Astrocyte of the cerebellum (primary cell): ENCODE measurements at regions not wholly inside any gene's neighbourhood (a gene's known extent, or its start where the extent isn't known, plus 50 kb on each side); places are given as distances from the start of the nearest gene placed in this dataset.
A peak's percentile ranks its signal among the peaks of the same experiment; 100 is the strongest.

Experiments used
- DNase-seq: peaks from one replicate; pipeline ENCODE4 v3.0.0-alpha.2; 2011; ENCODE audit warnings: low read depth
- H3K4me3 ChIP-seq: 2 replicates; pipeline ENCODE4 v1.5.1; 2011; ENCODE audit warnings: mild to moderate bottlenecking, low read depth, low read length, moderate library complexity
- in situ Hi-C: cut with HindIII; loops from 2 replicates; pipeline ENCODE4 v1.10.0; 2017; ENCODE audit warnings: low sequenced_read_pairs
- TF ChIP-seq, protein P1 (sequence below): IDR thresholded peaks from 2 replicates; pipeline ENCODE4 v1.5.1; 2012; ENCODE audit warnings: low read length, low read depth, moderate library complexity, mild to moderate bottlenecking; ENCODE audit errors: missing control alignments

DNA sequence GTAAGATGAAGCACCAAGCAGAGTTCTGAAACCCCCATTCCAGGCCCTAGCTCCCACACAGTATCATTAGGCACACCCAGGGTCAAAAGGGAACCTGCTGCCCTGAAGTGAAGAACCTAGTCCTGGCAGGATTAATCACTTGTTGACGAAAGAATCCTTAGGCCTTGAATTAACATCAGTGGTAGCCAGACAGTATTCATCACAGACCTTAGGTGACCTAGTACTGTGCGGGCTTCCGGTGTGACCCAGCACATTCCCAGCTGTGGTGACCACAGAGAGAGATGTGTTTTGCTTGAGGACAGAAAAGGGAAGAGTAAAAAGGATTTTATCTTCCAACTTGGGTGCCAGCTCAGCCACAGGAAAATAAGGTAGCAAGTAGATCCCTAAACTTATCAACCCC, 1071.4 kb upstream of the FAM98A start:
- in situ Hi-C loops, result no loop called here
- TF ChIP-seq, protein P1, sequence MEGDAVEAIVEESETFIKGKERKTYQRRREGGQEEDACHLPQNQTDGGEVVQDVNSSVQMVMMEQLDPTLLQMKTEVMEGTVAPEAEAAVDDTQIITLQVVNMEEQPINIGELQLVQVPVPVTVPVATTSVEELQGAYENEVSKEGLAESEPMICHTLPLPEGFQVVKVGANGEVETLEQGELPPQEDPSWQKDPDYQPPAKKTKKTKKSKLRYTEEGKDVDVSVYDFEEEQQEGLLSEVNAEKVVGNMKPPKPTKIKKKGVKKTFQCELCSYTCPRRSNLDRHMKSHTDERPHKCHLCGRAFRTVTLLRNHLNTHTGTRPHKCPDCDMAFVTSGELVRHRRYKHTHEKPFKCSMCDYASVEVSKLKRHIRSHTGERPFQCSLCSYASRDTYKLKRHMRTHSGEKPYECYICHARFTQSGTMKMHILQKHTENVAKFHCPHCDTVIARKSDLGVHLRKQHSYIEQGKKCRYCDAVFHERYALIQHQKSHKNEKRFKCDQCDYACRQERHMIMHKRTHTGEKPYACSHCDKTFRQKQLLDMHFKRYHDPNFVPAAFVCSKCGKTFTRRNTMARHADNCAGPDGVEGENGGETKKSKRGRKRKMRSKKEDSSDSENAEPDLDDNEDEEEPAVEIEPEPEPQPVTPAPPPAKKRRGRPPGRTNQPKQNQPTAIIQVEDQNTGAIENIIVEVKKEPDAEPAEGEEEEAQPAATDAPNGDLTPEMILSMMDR, result no peak
- no peak for DNase-seq
- no peak overlapping the region for H3K4me3 ChIP-seq

DNA sequence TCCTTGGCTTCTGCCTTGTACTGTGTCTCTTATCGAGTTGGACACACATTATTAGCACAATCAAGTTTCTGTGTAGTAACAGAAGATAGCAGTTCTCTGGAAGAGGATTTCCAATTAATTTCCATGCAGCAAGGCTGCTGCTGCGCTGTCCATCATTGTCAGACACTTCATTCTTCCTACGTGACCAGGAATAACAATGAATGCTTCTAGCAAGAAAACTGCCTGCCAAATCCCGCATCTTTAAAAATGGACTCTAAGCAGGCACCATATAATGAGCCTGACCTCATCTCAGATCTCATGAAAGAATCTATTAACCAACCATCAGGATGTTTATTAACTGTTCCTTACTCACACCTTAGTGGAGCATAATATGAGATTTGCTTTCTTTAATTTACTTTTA, 1067.7 kb upstream of the FAM98A start:
- H3K4me3 ChIP-seq, result no peak overlapping the region
- in situ Hi-C loops, result no loop called here
- no peak for DNase-seq
- TF ChIP-seq, protein P1, result no peak

DNA sequence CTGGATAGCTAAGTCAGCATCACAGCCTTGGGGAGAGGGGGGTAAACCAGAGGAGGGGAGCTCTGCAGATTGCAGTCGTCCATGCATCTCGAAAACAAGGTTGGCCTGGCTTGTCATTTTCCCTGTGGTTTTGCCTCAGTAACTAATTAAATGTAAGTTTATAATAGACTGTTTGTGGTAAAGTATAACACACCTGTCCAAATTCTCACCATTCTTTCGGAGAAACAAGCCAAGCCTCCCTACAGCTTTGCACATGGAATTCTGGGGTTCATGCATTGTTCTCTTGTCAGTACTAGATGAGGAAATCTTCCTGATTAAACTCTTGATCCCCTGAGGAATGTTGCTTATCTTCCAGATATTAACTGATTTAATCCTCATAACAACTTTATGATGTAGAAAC, 1065.2 kb upstream of the FAM98A start:
- no peak for DNase-seq
- in situ Hi-C loops, result no loop called here
- TF ChIP-seq, protein P1, result no peak
- H3K4me3 ChIP-seq, result no peak overlapping the region

DNA sequence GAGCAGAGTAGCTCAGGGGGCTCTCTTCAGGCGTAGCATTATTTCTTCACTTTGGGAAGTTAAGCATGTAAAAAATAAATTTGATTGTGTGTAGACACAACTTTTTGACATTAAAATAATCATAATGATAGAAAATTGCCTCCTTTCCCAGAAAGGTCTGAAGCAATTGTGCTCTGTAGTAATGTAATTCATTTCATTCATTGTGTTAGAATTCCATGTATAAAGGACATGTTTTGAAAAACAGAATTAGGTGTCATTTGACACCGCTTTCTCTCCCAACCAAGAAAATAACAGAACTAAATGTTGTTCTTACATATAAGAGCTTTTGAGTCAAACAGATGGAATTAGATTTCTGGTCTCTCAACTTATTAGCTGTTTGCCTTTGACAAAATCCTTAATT, 1064.2 kb upstream of the FAM98A start:
- TF ChIP-seq, protein P1, result no peak
- in situ Hi-C loops, result no loop called here
- no peak overlapping the region for H3K4me3 ChIP-seq
- DNase-seq, result no peak

DNA sequence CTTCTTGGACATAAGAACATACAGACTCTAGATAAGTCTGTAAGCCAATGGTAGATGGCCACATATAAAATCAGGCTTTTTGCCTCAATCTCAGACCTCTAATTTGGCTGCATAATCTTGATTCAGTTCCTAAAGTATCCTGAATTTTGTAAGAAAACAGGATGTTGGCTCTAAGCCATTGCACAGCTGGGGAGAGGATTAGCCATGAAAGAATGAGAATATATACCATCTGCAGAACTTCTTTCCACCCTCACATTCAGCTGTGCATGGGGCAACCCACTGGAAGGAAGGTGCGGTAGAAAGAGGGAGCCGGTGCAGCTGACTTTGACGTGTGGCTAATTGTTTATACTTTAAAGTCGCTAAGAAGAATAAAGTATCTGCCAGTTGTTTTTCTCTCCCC, 1061.6 kb upstream of the FAM98A start:
- TF ChIP-seq, protein P1, result no peak
- no peak overlapping the region for H3K4me3 ChIP-seq
- in situ Hi-C loops, result no loop called here
- no peak for DNase-seq

DNA sequence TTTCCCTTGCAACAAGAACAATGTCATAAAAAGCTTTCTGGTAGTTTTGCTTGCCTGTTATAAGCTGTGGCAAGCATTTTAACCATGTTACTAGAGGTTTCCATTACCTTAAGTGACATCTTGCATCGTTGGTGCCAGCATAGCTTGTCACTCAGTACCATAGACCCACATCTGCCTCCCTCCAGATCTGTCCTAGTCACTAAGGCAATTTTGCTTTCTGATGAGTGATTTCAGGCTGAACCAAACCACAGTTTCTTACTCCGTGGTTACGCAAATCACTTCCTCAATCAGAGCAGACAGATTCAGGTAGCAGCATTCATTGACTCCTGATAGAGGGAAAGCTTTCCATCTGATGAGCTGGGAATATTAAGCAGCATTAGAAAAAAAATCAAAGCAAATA, 1057.5 kb upstream of the FAM98A start:
- in situ Hi-C loops, result no loop called here
- no peak for DNase-seq
- TF ChIP-seq, protein P1, result no peak
- H3K4me3 ChIP-seq, result no peak overlapping the region

DNA sequence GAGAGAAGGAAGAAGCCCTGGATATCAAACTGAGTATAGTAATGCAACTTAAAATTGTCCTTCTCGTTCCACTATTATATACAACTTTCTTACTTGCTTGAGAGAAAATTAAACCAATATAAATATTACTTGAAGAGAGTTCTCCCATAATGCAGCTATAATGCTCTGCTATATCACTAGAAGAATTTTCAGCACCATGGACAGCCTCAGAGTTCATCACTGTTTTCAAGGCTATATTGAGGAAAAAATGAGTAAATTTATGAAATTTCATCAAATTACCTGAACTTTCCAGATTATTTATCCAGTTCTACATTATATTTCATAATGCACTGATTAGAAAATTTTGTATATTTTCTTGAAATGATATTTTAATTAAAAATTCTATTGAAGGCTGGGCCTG, 1053.5 kb upstream of the FAM98A start:
- no peak overlapping the region for H3K4me3 ChIP-seq
- TF ChIP-seq, protein P1, result no peak
- in situ Hi-C loops, result no loop called here
- peak; percentile 12 for DNase-seq
